Kidney glomerular epithelial cell (primary cell): ENCODE measurements at regions not wholly inside any gene's neighbourhood (a gene's known extent, or its start where the extent isn't known, plus 50 kb on each side); places are given as distances from the start of the nearest gene placed in this dataset.

Experiments used
- DNase-seq: peaks from one replicate; lab custom pipeline; 2025; lab: John Stamatoyannopoulos, UW

DNA sequence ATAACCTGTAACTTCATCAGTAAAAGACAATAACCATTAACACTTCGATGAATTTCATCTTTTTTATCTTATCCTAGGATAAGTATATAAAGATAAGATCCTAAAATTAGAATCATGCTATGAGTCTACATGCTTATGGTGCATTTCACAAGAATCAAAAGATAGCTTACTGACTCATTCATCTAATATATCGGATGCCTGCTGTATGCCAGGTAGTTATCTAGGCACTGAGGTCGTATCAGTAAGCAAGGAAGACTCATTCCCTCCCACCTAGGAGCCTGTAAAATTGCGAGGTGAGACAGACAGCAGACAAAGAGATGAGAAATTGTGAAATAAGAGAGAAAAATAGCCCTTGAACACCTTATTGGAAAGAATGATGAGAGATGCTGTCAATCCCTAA lies 240.6 kb upstream of the ADAMTSL1 start:
- no peak for DNase-seq

DNA sequence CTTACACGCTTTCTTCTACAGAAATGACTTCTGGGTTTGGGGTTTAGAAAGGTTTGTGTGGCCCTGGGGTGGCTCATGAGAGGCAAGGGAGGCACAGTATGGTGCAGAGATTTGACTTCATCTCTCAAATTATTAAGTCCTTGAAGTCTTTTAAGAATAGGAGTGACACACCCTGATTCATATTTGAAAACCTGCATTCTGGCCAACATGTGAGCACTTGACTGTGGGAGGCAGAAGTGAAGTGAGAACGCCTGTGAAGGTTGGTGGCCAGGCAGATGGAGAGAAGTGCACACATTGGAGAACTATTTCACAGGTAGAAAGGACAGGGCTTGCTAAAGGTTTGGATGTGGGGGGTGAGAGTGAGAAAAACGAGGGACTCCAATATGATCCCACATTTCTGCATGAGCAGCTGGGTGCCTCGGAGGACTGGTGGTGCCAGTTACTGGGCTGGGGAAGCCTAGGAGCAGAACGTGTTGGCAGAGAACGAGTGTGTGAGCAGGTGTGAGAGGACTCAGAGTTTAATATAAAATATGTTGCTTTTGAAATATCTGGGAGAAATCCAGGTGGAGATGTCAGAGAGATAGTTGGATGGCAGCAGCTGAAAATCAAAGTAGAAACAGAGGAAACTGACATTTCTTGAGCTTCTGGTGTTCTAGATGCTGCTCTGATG lies 240.0 kb upstream of the ADAMTSL1 start:
- DNase-seq, result no peak

DNA sequence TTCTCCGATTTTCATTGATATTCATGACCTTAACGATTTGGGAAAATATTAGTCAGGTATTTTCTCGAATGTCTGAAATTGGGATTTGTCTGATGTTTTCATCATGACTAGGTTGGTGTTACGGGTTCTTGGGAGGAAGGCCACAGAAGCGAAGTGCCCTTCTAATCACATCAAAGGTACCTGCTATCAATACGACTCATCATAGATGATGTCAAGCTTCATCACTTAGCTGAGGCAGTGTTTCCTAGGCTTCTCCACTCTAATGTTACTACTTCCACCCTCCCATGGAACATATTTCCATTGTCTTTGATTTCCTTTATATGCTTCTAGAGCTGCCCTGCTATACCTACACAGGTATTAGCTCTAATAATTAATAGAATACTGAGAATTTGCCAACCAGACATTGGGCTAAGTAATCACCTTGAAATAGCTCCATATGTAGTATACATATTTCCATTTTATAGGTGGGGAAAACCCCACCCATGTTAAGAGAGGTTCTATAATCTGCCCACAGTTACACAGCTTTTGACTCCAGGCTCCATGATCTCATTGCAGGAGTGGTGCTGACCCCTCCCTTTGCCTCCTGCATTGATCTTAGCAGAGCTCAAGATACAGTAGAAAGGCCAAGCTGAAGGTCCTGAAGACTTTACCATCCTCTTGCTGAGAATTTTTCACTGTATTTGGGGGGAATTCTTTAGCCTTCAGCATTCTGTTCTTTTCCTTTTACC lies 238.6 kb upstream of the ADAMTSL1 start:
- no peak for DNase-seq

DNA sequence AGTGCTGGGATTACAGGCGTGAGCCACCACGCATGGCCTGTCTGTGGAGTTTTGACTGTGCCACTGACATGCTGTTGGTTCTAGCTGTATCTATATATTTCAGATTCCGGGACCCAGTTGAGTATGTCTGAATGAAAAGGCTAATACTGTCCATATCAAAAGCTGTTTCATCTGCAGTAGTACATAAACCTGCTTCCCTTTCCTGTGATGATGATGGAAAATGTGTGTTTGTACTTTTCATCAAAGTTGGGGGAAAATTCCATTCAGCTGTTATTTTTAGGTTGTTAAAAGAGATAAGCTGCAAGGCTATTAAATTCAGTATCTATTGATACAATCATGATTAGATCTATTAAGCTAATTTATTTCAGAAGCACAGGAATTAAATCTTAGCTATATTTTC lies 237.6 kb upstream of the ADAMTSL1 start:
- DNase-seq, result no peak

DNA sequence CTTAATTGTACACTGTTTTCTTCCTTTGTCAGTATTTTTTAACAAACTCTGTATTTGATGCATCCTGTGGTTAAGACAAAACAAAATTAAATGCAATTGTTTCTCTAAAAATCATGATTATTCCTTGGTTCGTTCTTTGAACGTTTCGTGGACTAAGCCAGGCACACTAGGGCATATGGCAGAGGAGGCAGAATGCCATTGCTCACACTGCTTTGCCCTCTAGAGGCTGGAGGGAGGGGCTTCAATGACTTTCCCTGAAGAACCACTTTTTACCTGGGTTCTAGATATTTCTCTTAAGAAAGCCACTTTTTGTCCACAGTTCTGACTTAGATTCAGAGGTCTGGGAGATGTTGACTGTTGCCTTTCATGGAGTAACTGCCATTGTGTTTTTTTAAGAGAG lies 236.2 kb upstream of the ADAMTSL1 start:
- DNase-seq, result no peak

DNA sequence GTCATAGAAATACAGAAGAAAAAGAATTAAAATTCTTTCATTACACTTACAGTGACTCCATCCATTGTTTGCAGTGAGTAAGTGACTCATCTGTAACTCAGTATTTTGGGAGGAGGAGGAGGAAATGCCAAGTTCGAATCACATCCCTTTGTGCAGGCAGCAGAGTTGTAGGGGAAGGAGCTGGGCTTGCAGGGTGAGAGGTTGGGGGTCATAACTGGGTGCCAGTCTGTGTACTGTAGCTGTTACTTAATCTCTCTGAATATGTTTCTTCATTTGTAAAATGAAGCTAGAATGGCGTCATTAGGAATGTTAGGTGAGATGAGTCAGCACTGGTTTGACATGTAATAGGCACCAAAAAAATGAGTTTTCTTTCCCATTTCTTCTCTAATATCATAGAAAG lies 235.7 kb upstream of the ADAMTSL1 start:
- DNase-seq, result peak; percentile 66

DNA sequence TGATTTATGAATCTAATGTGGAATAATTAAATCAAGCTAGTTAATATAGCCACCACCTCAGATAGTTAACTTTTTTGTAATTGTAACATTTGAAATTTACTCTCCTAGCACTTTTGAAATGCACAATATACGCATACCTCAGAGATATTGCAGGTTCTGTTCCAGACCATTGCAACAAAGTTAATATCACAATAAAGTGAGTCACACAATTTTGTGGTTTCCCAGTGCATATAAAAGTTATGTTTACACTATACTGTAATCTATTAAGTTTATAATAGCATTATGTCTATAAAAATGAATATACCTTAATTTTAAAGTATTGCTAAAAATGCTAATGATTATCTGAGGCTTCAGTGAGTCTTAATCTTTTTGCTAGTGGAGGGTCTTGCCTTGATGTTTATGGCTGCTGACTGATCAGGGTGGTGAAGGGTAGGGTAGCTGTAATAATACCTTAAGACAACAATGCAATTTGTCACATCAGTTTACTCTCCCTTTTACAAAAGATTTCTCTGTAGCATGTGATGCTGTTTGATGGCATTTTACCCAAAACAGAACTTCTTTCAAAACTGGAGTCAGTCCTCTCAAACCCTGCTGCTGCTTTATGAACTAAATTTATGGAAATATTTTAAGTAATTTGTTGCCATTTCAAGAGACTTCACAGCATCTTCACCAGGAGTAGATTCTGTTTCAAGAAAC lies 235.1 kb upstream of the ADAMTSL1 start:
- no peak for DNase-seq

DNA sequence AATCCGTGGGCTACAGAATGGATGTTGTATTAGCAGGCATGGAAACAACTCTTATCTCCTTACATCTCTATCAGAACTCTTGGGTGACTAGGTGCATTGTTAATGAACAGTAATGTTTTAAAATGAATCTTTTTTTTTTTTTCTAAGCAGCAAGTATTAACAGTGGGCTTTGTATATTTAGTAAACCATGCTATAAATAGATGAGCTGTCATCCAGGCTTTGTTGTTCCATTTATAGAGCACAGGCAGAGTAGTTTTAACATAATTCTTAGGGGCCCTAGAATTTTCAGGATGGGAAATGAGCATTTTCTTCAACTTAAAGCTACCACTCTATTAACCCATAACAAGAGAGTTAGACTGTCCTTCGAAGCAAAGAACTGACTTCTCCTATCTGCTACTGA lies 233.7 kb upstream of the ADAMTSL1 start:
- no peak for DNase-seq

DNA sequence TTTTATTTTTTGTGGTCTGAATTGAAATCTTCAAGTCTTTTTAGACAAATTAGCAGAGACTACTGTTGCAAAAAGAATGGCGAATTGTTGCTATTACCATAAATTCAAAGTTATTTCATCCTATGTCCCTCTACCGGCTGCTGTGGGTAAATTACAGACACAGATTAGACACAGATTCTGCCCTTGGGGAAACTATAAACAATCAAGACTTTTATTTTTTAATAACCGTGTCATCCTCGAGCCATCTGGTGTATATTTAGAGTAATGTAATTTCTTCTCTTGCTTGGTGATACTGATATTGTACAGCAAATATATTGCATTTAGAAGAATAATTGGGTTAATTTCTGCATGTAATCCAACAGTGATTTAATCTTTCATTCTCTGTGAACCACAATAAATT lies 228.0 kb upstream of the ADAMTSL1 start:
- DNase-seq, result no peak

DNA sequence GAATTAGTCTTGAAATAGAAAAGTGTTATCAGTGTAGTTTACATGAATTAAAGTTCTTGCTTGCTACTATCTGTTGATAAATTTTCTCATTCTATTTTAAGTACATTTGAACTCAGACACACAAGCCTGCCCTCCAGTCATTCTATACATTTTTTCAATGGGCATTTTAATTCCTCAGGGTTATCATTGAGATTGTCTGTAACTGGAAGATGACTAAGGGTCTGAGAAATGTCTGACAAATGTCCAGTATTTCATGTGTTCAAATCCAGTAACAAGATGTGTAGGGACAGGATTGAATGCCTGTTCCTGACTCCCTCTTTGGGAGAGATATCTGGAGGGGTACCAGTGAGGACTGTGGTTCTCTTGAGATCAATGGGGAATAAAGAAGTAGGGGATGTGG lies 223.9 kb upstream of the ADAMTSL1 start:
- no peak for DNase-seq

DNA sequence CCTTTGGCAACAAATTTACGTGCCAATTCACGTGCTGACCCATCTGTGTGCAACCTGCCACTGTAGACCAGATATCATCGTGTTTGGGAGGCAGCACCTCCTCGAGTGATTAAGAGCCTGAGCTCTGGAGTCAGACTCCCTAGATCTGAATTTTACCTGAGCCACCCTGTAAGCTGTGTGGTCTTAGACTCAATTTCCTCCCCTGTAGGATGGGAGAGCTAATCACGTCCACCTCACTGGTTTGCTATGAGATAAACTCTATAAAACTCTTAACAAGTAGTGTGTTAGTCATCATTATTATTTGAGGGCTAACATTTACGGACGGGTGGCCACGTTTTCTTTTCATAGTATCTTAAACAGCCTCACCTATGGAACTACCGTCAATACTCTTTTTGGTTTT lies 220.0 kb upstream of the ADAMTSL1 start:
- no peak for DNase-seq

DNA sequence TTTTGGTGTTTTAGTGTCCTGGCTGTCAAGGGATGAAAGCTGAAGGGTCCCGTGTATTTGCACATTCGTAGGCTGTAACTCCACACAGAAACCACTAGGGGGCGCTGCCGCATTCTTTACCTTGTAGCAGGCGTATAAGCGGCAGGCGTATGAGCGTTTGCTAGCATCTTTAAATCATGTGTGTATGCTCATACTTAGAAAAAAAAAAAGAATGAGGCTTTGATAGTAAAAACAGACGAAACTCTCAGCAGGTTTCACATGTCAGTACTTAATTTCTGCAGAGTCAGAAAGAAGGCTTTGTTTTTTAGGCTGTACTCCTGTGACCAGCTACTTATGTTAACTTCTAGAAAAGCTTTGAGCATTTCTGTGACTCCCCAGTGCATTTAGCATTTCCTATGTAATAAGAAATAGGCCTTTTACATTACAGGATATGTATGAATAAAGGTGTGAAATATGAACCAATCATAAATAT lies 218.8 kb upstream of the ADAMTSL1 start:
- DNase-seq, result peak; percentile 70

DNA sequence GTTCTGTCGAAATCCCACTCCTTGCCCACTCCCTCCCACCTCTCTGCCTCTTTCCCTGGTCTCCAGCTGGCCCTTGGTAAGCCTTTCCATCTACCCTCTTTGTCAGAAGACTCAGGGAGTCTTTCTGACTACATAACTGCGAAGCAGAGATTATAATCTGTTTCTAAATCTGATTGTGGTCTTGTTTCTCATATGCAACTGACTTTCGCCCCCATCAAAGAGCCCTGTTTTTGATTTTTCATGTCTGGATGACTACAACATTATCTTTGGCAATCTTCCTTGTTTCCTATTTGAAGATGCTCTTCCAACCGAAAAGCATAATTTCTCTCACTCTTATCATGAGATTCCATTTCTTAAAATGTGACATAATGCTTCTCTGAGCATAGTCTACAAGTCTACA lies 218.2 kb upstream of the ADAMTSL1 start:
- peak; percentile 6 for DNase-seq

DNA sequence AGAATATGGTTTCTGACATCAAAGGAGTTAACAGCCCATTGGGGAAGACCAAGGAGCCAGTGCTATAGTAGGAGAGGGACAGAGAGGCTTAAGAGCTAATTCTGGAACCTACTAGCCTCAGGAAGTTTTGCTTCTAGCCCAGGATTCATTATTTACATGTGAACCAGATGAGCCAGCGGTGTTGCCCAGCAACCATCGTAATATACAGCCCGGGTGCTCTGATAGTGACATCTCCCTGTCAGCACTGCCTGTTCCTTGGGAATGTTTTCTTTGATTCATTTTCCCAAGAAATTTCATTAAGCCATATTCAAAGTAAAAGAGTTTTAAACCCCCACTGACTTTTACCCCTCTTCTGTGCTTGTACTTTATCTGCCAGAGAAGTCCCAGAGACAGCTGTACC lies 217.4 kb upstream of the ADAMTSL1 start:
- DNase-seq, result no peak

DNA sequence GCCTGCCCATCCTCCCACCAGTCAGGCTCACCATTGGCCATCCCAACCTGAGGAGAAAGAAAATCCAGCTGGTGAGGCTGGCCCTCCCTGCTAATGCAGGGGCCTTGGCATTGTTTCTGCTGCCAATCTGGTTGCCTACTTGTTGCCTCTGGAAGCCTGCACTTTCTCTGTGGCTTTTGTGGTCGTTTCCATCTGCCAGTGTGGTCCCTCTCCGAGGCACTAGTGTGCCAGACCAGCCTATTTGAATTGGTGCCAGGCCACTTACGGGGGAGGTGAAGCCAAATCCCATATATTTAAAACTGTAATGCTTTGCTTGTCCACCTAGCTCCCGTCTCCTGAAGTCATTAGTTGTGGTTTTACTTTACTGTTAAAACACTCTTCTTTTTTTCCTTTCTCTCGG lies 213.4 kb upstream of the ADAMTSL1 start:
- DNase-seq, result peak; percentile 5

DNA sequence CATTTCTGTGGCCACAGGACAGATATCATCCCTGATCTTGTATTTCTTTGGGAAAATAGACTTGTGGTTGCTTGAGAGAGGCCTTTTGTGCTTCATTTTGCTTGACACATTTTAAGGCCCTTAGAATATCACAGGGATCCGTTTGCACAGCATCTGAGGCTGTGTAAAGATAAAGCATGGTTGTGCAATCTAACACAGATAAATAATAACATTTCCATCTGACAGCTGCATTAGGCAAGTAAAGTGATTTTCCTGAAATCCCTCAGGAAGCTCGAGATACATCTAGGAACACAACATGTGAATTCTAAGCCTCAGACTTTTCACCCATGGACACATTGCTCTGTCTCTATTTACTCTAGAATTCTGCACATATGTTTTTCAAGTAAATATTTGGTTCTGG lies 212.8 kb upstream of the ADAMTSL1 start:
- DNase-seq, result no peak

DNA sequence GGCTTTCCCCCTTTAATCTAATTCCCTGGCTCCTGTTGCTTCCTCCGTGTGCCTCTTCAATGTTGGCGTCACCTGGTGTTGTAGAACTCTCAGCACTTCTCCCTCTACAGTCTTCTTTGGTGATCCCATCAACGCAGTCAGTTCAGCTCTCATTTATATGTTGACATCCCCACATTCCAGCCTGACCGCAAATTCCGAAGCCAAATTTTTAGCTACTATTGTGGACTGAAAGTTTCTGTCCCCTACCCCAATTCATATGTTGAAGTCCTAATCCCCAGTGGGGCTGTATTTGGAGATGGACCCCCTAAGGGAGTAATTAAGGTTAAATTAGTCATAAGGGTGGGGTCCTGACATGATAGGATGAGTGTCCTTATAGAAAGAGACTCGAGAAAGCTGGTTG lies 210.6 kb upstream of the ADAMTSL1 start:
- DNase-seq, result no peak

DNA sequence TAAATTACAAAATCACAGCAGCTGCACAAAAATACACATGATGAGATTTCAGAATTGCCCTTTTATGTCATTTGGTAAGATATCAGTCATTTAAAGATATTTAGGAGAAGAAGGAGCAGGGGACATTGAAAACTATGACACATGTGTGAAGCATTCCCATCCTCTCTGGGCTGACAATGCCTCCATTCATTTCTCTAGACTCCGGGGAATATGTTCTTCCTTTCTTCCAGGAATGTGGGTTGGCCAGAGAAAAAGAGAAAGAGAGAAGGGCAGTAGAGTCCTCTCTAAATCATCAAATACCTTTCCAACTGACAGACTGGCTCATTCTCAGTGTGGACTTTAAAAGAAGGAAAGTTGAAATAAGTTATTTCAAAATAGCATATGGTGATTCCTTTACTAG lies 205.6 kb upstream of the ADAMTSL1 start:
- peak; percentile 83 for DNase-seq

DNA sequence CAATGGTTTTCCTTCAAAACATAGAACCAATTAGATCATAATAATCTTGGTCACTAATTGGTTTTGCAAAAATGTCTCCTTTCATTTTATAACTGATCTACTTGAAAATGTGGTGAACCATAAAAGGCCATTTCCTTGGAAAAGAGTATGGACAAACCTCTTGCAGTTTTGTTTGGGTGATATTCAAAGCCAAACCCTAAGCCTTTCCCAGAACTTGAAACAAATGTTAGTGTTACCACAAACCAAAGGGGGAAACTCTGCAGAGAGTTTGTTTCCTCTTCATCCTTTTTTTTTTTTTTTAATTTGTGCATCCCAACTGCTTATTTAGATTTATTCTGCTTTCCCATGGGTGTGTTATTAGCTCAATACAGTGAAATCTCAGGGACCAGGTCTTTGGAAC lies 204.4 kb upstream of the ADAMTSL1 start:
- DNase-seq, result no peak

DNA sequence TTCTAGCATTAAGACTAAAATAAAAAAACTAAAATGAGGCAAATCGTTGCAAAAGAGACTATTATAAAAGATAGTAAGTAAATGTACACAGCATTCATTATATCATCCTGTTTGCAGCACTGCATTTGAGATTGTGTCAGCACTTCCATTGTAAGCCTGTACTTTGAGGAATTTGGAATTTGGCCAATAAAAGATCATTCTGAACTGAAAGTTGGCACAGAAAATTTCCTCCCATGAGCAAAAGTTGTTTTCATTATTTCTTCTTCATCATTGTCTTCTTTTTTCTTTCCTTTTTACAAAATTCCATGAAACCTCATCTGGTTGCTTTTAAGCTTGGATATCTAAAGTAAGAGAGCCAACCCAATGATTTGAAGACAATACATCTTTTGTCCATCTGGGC lies 199.3 kb upstream of the ADAMTSL1 start:
- DNase-seq, result no peak

DNA sequence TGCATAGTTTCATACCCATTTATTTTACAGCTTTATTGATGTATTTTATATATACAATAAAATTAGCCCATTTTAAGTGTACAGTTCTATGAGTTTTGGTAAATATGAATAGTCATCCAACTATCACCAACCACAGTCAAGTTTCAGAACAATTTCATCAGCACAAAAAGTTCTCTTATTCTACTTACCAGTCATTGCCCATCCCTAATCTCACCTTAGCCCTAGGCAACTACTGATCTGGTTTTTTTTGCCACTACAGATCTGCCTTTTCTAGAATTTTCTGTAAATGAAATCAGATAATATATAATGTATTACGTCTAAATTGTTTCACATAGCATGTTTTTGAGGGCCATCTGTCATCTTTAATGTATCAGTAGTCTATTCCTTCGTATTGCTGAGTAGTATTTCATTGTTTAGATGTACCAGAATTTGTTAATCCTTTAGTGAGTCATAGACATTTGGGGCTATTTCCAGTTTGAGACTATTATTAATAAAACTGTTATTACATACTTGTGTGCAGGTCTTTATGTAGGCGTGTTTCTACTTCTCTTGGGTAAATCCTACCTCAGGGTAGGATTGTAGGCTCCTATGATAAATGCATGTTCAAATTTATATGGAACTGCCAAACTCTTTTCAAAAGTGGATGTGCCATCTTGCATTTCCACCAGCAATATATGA lies 198.5 kb upstream of the ADAMTSL1 start:
- no peak for DNase-seq

DNA sequence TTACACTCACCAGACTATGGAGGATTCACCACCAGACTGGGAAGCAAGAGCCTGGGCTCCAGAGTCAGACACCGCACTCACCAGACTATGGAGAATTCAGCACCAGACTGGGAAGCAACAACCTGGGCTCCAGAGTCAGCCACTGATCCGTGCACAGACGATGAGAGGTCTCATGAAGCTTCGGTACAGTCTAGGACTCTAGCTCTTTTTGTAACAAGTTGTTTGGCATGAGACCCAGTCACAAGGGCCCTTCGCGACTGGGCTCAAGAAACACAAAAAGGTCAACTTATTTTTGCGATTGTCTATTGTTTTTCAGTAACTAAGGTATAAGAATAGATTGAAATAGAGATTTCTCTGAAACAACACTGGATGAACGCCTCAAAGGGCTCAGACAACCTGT lies 192.7 kb upstream of the ADAMTSL1 start:
- DNase-seq, result no peak

DNA sequence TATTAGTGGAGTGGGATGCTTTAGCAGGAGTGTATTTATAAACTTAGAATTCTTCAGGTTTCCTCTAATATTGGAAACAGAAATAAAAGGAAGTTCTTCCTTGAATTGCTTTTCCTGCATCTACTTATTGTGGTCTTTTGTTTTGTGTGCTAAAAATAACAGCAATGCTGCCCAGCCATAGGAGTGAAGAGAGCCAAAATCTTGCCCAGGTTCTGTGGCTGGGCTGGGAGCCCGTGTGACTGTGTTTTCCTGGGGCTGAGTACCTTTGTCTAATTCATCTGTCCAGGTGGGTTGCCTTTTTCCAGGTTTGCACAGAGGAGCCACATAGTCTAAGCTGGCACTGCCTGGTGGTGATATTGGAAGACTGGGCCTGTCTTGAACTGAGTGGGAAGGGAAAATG lies 179.7 kb upstream of the ADAMTSL1 start:
- DNase-seq, result no peak
